Nephron (organoid): ENCODE measurements at regions not wholly inside any gene's neighbourhood (a gene's known extent, or its start where the extent isn't known, plus 50 kb on each side); places are given as distances from the start of the nearest gene placed in this dataset.

Source experiments
- H3K27ac Mint-ChIP-seq, 3 experiments: 2 replicates each; pipeline ENCODE4 v1.8.0; 2020; ENCODE audit warnings: mixed read lengths in 3 of 3, mild to moderate bottlenecking in 2 of 3, moderate library complexity in 1 of 3
- H3K27me3 Mint-ChIP-seq: 2 replicates; pipeline ENCODE4 v1.8.0; 2021; ENCODE audit warnings: low read depth, mild to moderate bottlenecking, moderate library complexity, mixed read lengths
- H3K36me3 Mint-ChIP-seq: 2 replicates; pipeline ENCODE4 v1.8.0; 2020; ENCODE audit warnings: low read depth, mixed read lengths
- H3K4me1 Mint-ChIP-seq: 2 replicates; pipeline ENCODE4 v1.8.0; 2020; ENCODE audit warnings: mixed read lengths
- H3K4me3 Mint-ChIP-seq, 3 experiments: 2 replicates each; pipeline ENCODE4 v1.8.0; 2020; ENCODE audit warnings: mild to moderate bottlenecking in 3 of 3, mixed read lengths in 3 of 3, moderate library complexity in 2 of 3
- H3K9me3 Mint-ChIP-seq: 2 replicates; pipeline ENCODE4 v1.8.0; 2020; ENCODE audit warnings: mixed read lengths
- TF ChIP-seq, protein P1 (sequence below), 3 experiments: fragments of 200-600 bp; sonication (generic); IDR thresholded peaks; one replicate each; pipeline ENCODE4 v1.5.0; 2021; ENCODE audit warnings: antibody characterized with exemption in 3 of 3; ENCODE audit not compliant: unreplicated experiment in 3 of 3

DNA sequence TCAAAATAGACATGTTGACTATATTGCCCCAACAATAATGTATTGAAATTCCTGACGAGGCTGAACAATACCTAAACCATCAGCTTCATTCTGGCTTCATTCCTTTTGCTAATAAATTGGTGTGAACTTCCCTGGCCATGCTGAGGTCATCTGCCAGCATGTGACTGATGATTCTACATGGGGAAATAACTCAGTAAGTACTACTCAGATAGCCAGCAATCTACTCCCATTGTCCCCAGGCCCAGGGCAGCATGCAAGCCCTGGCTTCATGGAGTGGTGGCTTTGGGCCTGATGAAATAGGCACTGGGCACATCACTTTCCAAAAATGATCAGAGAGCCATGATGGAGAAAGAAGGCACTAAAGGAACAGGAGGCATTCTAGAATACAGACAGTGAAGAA lies 468.5 kb upstream of the PIK3C3 start:
- Mint-ChIP-seq H3K36me3 (no peaks in the 10 kb centered on the region), H3K27ac (no peak overlapping the region), H3K27me3 (no peaks in the 10 kb centered on the region), H3K9me3 (no peaks in the 10 kb centered on the region), H3K4me1 (peaks cover 9% of the 10 kb centered on the region), H3K4me3 (no peak overlapping the region)
- TF ChIP-seq, protein P1, sequence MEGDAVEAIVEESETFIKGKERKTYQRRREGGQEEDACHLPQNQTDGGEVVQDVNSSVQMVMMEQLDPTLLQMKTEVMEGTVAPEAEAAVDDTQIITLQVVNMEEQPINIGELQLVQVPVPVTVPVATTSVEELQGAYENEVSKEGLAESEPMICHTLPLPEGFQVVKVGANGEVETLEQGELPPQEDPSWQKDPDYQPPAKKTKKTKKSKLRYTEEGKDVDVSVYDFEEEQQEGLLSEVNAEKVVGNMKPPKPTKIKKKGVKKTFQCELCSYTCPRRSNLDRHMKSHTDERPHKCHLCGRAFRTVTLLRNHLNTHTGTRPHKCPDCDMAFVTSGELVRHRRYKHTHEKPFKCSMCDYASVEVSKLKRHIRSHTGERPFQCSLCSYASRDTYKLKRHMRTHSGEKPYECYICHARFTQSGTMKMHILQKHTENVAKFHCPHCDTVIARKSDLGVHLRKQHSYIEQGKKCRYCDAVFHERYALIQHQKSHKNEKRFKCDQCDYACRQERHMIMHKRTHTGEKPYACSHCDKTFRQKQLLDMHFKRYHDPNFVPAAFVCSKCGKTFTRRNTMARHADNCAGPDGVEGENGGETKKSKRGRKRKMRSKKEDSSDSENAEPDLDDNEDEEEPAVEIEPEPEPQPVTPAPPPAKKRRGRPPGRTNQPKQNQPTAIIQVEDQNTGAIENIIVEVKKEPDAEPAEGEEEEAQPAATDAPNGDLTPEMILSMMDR (IDR thresholded peaks at IDR 0.05; ENCODE audit: unreplicated experiment in 3 of 3): no peak

DNA sequence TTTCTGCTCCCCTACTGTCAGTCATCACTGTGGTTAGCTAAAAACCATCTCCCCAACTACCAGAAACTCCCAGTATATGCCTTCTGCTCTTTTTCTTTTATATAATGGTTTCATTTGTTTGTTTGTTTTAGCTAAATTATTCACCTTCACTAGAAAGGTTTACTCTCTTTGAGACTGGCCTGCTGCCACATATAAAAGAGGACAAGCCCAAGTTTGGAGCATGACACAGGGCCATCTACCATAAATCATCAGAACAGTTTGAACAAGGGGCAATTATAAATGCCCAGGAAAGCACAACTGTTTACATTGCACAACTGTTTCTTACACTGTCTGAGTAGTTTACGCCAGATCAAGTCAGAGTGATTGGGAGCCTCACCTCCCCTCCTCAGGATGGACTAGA lies 471.0 kb upstream of the PIK3C3 start:
- no peaks in the 10 kb centered on the region for H3K36me3 Mint-ChIP-seq
- H3K27me3 Mint-ChIP-seq: no peaks in the 10 kb centered on the region
- H3K27ac Mint-ChIP-seq: no peak overlapping the region
- H3K4me1 Mint-ChIP-seq: peaks cover 7% of the 10 kb centered on the region
- H3K4me3 Mint-ChIP-seq: no peak overlapping the region
- TF ChIP-seq, protein P1 (IDR thresholded peaks at IDR 0.05; ENCODE audit: unreplicated experiment in 3 of 3): no peak
- no peaks in the 10 kb centered on the region for H3K9me3 Mint-ChIP-seq

DNA sequence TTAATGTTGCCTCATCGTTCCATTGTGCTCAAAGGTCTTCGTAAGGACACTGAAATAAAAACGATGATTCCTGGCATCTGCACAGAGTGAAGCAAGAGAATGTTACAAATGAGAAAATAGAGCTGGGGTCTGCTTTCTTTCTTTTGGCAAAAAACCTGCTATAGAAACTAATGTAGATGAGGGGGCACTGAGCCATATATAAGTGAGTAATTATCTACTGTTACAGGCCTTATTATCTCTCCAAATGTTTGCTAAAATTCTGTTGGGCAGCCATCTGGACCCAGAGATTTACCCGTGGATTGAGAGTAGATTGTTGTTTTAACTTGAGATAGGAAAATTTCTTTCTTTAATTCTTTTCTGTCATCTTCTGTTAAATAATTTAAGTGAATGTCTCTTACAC lies 472.5 kb upstream of the PIK3C3 start:
- Mint-ChIP-seq H3K36me3 (no peaks in the 10 kb centered on the region), H3K4me1 (peaks cover 7% of the 10 kb centered on the region), H3K27ac (no peak overlapping the region), H3K27me3 (no peaks in the 10 kb centered on the region), H3K9me3 (no peaks in the 10 kb centered on the region), H3K4me3 (no peak overlapping the region)
- TF ChIP-seq, protein P1 (IDR thresholded peaks at IDR 0.05; ENCODE audit: unreplicated experiment in 3 of 3): no peak

DNA sequence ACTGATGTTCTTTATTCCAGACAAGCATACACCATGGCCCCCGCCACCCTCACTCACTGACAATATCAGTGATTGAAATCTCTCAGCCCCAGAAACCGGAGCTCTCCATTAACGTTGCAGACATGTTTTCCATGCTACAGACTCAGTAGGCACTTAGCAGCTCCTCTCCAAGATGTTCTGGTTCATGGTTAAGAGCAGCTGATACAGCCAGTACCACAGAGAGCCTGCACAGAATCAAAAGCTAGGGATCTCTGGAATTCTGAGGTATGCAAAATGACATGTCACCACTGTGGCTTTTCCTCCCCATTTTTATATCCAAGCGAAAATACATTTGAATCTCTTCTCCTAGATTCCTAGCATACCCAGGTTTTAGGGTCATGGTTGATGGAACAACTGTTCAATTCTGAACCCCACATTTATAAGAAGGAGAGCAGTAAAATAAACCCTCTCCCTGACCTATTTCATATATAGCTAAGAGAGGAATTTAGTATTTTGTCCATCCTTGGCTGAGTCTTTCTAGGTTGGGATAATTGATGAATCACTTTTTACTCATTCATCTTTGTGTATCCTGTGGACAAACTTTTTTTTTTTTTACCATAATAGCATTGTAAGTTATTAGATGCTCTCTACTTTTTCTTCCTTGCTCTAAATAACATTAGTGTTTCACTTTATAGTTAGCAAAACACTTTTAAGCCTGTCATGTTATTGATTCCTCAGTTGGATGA lies 488.4 kb upstream of the PIK3C3 start:
- H3K36me3 Mint-ChIP-seq: no peaks in the 10 kb centered on the region
- H3K9me3 Mint-ChIP-seq: no peaks in the 10 kb centered on the region
- H3K27me3 Mint-ChIP-seq: no peaks in the 10 kb centered on the region
- H3K27ac Mint-ChIP-seq: peak overlapping the region in 1 of 3 experiments; percentile 1
- peaks cover 21% of the 10 kb centered on the region for H3K4me1 Mint-ChIP-seq
- TF ChIP-seq, protein P1 (IDR thresholded peaks at IDR 0.05; ENCODE audit: unreplicated experiment in 3 of 3): no peak
- H3K4me3 Mint-ChIP-seq: no peak overlapping the region

DNA sequence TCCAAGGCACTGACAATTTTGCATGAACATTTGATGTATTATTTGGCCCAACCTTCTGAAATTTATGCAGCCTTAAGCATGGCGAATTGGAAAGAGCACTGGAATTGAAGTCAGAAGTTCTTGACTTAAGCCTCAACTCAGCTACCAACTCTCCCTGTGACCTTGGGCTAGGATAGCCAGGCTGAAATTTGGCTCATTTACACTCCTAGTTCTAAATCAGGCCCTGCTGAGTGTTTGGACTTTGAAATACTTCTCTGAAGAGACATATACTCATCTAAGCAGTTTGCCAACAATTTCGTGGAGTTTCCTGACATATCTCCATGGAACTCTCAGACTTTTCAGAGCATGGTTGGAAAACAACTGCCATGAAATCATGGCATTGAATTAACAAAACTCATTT lies 489.6 kb upstream of the PIK3C3 start:
- Mint-ChIP-seq H3K4me3 (no peak overlapping the region), H3K36me3 (no peaks in the 10 kb centered on the region), H3K27ac (peak overlapping the region in 1 of 3 experiments; percentile 1), H3K4me1 (peaks cover 28% of the 10 kb centered on the region), H3K9me3 (no peaks in the 10 kb centered on the region), H3K27me3 (no peaks in the 10 kb centered on the region)
- TF ChIP-seq, protein P1 (IDR thresholded peaks at IDR 0.05; ENCODE audit: unreplicated experiment in 3 of 3): no peak

DNA sequence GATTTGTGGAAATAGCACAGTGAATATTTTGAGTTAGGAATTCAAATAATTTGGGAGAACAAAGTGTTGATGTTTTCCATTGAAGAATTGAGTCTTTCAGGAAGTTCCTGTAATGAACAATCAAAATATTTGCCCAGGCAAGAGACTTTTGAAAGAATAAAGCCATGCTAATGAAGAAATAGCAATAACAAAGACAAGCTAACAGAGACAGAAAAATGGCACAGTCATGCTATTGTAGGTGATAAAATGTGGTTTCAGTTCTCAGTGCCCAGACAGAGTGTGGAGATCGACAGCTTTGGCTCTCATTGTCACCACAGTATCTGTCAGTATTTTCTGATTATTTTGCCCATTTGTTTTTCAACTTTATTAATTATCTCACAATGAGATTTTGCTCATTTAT lies 490.8 kb upstream of the PIK3C3 start:
- no peaks in the 10 kb centered on the region for H3K36me3 Mint-ChIP-seq
- H3K4me1 Mint-ChIP-seq: peaks cover 28% of the 10 kb centered on the region
- H3K4me3 Mint-ChIP-seq: no peak overlapping the region
- TF ChIP-seq, protein P1 (IDR thresholded peaks at IDR 0.05; ENCODE audit: unreplicated experiment in 3 of 3): no peak
- H3K27ac Mint-ChIP-seq: no peak overlapping the region
- H3K27me3 Mint-ChIP-seq: no peaks in the 10 kb centered on the region
- no peaks in the 10 kb centered on the region for H3K9me3 Mint-ChIP-seq
